ENCODE measurements at regions not wholly inside any gene's neighbourhood (a gene's known extent, or its start where the extent isn't known, plus 50 kb on each side); places are given as distances from the start of the nearest gene placed in this dataset.

DNA sequence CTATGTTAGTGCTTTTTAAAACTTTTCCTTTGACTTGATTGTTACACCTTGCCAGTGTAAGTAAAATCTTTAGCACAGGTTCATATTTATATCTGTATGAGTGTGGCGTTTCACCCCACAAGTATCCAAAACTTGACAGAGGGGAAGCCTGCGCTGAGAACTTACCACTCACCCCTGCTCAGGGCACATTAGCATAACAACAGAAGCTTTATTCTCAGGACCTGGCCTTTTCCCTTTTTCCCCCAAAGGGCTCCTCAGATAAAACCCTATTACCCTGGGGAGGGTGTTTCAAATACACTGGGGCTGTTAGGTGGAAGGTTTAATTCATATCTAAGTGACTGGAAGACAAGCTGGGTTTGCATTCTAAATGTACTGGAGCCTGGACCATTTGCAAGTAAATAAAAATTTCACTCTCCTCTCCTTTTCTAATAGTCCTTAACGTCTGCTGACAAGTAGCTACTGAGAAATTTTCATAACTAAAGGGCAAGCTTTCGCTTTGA, 276.6 kb downstream of the RNF152 start:
- DNase-seq = no peak

DNA sequence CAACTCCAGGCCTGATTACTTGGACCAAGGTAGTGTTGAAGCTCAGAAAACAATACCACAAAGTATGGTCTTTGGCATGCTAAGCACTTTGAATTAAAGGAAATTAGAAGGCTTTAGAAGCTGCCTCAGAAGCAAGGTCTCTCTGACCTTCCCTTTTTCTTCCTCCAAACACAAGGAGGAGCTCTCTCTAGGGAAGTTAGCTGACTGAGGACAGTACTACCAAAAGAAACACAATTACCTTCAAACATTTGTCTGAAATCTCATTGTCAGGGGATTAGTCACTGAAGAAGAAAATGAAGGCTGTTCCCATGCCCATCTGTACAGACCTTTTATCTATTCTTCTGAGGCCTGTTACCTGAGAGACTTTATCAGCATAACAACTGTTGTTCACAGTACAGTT, 279.3 kb downstream of the CDH20 start:
- DNase-seq = peak; percentile 35

DNA sequence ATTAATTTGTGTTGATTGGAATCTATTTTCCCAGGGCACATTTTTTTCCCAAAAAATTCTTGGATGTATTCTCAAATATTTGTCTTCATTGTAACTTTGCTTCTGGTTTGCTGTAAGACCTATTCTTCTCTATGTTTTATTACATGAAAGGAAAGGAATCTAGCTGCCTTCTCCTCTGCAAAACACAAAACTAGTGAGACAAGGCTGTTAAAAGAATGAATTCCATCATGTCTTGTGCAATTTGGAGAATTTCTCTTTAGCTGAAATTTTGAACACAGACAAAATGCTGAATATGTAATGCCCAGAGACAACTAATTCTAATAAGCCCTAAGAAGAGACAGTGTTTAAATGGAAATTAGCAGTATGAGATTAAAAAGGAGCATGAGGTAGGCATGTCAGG, 275.9 kb downstream of the CDH20 start:
- no peak for DNase-seq

DNA sequence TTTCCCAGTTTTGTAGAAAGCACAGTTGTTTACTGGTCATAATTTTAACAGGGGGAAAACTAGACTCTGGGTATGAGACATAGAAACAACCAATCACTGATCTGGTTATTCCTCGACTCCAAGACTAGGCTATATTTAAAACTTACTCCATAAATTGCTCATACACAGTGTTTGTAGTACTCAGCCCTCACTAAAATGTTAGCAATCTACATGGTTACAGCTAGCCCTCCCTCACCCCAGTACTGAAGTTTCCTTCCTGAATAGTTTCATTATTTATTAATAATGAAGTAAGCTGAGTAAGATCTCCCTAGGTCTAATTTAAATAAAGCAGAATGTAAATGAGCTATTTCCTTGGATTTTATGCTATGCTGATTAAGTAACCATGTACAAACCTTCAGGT, 275.1 kb downstream of the CDH20 start:
- DNase-seq = no peak

DNA sequence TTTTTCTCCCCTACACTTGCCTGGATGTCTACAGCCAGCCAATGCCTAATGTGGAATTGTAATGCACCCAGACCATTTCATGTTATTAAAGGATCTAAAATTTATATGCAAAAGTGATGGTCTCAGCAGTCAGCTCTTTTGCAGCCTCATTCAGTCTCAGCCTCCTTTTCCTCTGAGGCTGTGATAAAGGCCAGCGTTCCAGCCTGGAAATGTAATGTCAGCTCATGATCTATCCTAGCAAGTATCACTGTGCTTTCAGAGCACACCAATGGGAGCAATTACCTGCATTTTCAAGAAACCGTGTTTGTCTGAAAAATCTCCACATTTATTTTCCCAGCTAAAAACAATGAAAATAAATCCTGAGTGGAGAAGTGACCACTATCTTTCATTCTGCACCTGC, 274.6 kb downstream of the CDH20 start:
- DNase-seq = no peak

GRCh38 chr18:61606759-61607158, 273.5 kb downstream of the CDH20 start:
- DNase-seq = peak; percentile 73

DNA sequence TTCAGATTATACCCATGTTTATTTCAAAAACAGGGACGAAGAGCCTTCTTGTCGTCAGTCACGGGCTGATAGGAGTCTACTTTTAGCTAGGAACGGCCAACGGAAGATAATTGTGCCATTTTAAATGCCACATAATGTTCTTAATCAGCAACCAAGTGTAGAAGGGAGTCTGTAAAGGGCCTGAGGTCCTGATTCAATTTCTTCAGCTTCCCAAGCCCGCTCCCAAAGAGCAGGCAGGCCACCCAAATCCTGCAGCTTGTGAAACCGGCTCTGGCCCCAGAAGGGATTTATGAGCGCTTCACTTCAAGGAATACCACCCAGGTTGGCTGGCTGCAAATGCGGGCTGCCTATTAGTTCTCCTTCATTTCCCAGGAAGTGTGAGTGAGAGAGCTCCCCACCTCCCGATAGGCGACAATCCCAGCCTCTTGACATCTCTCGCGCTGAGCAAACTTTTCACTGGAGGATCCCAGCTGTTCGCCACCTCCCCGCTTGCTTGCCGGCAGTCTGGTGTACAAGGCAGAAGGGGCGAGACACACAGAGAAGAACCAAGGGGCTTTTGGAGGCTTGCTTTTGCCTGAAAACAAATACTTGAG, 272.9 kb downstream of the CDH20 start:
- DNase-seq = no peak

DNA sequence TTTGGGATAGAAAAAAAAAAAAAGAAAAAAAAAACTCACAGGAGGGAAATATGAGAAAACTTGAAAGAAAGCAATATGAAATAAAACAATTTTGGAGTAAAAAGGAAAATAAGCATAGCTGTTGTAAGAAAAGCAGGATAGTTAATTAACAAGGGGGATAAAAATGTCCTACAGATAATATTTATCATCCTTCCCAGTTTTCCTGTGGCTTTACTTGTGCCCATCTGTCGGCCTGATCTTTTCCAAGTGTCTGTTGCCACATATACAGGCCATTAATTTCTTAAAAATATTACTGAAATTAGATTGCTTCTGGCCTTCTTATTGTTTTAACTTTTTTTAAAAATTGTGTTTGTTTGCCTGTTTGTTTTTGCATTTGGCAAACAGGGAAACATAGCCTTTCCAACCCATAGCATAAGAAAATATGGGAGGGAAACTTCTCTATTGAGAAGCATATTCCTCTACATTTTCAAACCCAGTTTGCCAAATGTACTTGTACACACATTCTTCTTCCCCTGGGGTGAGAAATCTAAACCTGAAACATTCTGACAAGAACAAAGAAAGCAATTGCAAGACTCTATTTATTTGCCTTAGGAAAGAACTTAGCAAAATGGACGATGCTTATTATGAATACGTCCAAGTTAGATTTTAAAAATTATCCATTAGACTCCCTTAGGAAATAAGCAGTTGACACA, 272.3 kb downstream of the CDH20 start:
- DNase-seq = no peak

All from MV-4-11 (cell line).